AG09319 (cell line): ENCODE measurements at regions not wholly inside any gene's neighbourhood (a gene's known extent, or its start where the extent isn't known, plus 50 kb on each side); places are given as distances from the start of the nearest gene placed in this dataset.
"Not testable (repeated sequence)": the region's sequence is repeated elsewhere in the genome, so short reads cannot be mapped to it uniquely, and the experiment has no call there.

Experiments
- DNase-seq: peaks from one replicate; pipeline ENCODE4 v3.0.0-alpha.2; 2010; ENCODE audit warnings: low read depth; ENCODE audit errors: extremely low read depth
- CTCF ChIP-seq: IDR thresholded peaks from 2 replicates; pipeline ENCODE4 v1.5.1; 2011; ENCODE audit warnings: low read depth, mild to moderate bottlenecking, inconsistent platforms, low read length, moderate library complexity

- no peak for TF ChIP-seq CTCF
- no peak for DNase-seq
Measured at GRCh38 chr3:180416111-180416594, 185.8 kb upstream of the TTC14 start.

- TF ChIP-seq CTCF, result no peak
- DNase-seq, result no peak
Measured at GRCh38 chr3:180417241-180417640, 184.7 kb upstream of the TTC14 start.

- TF ChIP-seq CTCF, result no peak
- DNase-seq, result no peak
Measured at GRCh38 chr3:180420016-180420415, 181.9 kb upstream of the TTC14 start.

GRCh38 chr3:180420804-180421203 lies 181.2 kb upstream of the TTC14 start:
- no peak for TF ChIP-seq CTCF
- DNase-seq, result no peak

GRCh38 chr3:180421221-180421620 lies 180.7 kb upstream of the TTC14 start:
- no peak for TF ChIP-seq CTCF
- no peak for DNase-seq

- no peak for DNase-seq
- TF ChIP-seq CTCF, result no peak
Measured at GRCh38 chr3:180421721-180422120, 180.2 kb upstream of the TTC14 start.

GRCh38 chr3:180424305-180424704 lies 177.7 kb upstream of the TTC14 start:
- not testable (repeated sequence) for DNase-seq

- DNase-seq, result no peak
- no peak for TF ChIP-seq CTCF
Measured at GRCh38 chr3:180430896-180431295, 171.1 kb upstream of the TTC14 start.
